Smooth muscle cell (in vitro differentiated cells): ENCODE measurements at regions not wholly inside any gene's neighbourhood (a gene's known extent, or its start where the extent isn't known, plus 50 kb on each side); places are given as distances from the start of the nearest gene placed in this dataset.
A peak's percentile ranks its signal among the peaks of the same experiment; 100 is the strongest.
"Not testable (repeated sequence)": the region's sequence is repeated elsewhere in the genome, so short reads cannot be mapped to it uniquely, and the experiment has no call there.

ENCODE experiments used
- DNase-seq: peaks from one replicate; lab custom pipeline; 2025; ENCODE audit not compliant: unreplicated experiment; lab: John Stamatoyannopoulos, UW
- H2AFZ ChIP-seq: fragments of 200-600 bp; sonication (generic); 2 replicates; pipeline ENCODE4 v1.6.0; 2016; ENCODE audit warnings: antibody characterized with exemption, low read depth, mild to moderate bottlenecking
- H3F3A ChIP-seq: fragments of 200-600 bp; sonication (generic); 2 replicates; pipeline ENCODE4 v1.6.0; 2017; ENCODE audit warnings: antibody characterized with exemption, low read depth
- H3K27ac ChIP-seq: fragments of 200-600 bp; sonication (generic); 2 replicates; pipeline ENCODE4 v1.5.1; 2016; ENCODE audit warnings: low read depth, mild to moderate bottlenecking
- H3K27me3 ChIP-seq: fragments of 200-600 bp; sonication (generic); 2 replicates; pipeline ENCODE4 v1.6.1; 2016; ENCODE audit warnings: low read depth, mild to moderate bottlenecking
- H3K36me3 ChIP-seq: fragments of 200-600 bp; sonication (generic); 2 replicates; pipeline ENCODE4 v1.5.1; 2016; ENCODE audit warnings: low read depth
- H3K4me1 ChIP-seq: fragments of 200-600 bp; sonication (generic); 2 replicates; pipeline ENCODE4 v1.5.1; 2016; ENCODE audit warnings: low read depth
- H3K4me2 ChIP-seq: fragments of 200-600 bp; sonication (generic); 2 replicates; pipeline ENCODE4 v1.6.0; 2016; ENCODE audit warnings: mild to moderate bottlenecking
- H3K4me3 ChIP-seq: fragments of 200-600 bp; sonication (generic); 2 replicates; pipeline ENCODE4 v1.5.1; 2016; ENCODE audit warnings: mild to moderate bottlenecking
- H3K79me2 ChIP-seq: fragments of 200-600 bp; sonication (generic); 2 replicates; pipeline ENCODE4 v1.6.0; 2016; ENCODE audit warnings: low read depth, mild to moderate bottlenecking
- H3K9ac ChIP-seq: fragments of 200-600 bp; sonication (generic); 2 replicates; pipeline ENCODE4 v1.6.0; 2016; ENCODE audit warnings: low read depth
- H3K9me3 ChIP-seq: fragments of 200-600 bp; sonication (generic); replicated peaks from 2 replicates; pipeline ENCODE4 v1.5.1; 2016; ENCODE audit warnings: low read depth
- H4K20me1 ChIP-seq: fragments of 200-600 bp; sonication (generic); 2 replicates; pipeline ENCODE4 v1.6.0; 2016; ENCODE audit warnings: low read depth
- whole genome bisulfite sequencing: methylation state at CpG from one replicate; pipeline ENCODE4 v1.1.7; 2016; ENCODE audit warnings: low lambda C conversion rate; 5-methylcytosine and 5-hydroxymethylcytosine counted together
- TF ChIP-seq, protein P1 (sequence below): fragments of 200-600 bp; sonication (generic); IDR thresholded peaks from 2 replicates; pipeline ENCODE4 v1.5.1; 2017; ENCODE audit warnings: borderline replicate concordance, mild to moderate bottlenecking, antibody characterized with exemption; ENCODE audit not compliant: insufficient read depth, poor library complexity, severe bottlenecking

DNA sequence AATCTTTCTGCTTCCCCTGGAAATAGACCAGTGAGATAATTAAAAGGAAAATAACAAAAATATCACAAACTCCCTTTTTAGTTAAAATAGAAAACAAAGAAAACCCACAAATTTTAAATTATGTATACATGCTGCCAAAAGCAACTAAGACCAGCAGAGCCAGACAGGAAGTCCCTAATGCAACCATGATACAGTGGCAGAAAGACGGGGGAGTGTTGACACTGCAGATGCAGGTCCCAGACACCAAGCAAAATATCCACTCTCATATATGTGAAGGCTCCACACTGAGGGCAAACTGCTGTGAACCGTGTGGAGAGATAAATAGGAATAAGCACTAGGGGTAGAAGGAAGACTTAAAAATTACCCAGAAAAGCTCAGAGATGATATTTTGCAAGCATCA, 401.0 kb downstream of the BTG1 start:
- Histone ChIP-seq H3K4me2 (peak overlapping the region; percentile 67), H3K9ac (no peak overlapping the region), H3K9me3 (no peaks in the 10 kb centered on the region), H3F3A (no peaks in the 10 kb centered on the region), H4K20me1 (no peaks in the 10 kb centered on the region), H3K4me1 (no peaks in the 10 kb centered on the region), H2AFZ (peak overlapping the region; percentile 84), H3K4me3 (no peak overlapping the region), H3K27me3 (no peaks in the 10 kb centered on the region), H3K36me3 (no peaks in the 10 kb centered on the region), H3K27ac (peak overlapping the region; percentile 0), H3K79me2 (no peaks in the 10 kb centered on the region)
- DNase-seq = no peak
- TF ChIP-seq, protein P1, sequence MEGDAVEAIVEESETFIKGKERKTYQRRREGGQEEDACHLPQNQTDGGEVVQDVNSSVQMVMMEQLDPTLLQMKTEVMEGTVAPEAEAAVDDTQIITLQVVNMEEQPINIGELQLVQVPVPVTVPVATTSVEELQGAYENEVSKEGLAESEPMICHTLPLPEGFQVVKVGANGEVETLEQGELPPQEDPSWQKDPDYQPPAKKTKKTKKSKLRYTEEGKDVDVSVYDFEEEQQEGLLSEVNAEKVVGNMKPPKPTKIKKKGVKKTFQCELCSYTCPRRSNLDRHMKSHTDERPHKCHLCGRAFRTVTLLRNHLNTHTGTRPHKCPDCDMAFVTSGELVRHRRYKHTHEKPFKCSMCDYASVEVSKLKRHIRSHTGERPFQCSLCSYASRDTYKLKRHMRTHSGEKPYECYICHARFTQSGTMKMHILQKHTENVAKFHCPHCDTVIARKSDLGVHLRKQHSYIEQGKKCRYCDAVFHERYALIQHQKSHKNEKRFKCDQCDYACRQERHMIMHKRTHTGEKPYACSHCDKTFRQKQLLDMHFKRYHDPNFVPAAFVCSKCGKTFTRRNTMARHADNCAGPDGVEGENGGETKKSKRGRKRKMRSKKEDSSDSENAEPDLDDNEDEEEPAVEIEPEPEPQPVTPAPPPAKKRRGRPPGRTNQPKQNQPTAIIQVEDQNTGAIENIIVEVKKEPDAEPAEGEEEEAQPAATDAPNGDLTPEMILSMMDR = no peak
- 26% methylated on average over 2 of the region's 2 CpGs for WGBS

DNA sequence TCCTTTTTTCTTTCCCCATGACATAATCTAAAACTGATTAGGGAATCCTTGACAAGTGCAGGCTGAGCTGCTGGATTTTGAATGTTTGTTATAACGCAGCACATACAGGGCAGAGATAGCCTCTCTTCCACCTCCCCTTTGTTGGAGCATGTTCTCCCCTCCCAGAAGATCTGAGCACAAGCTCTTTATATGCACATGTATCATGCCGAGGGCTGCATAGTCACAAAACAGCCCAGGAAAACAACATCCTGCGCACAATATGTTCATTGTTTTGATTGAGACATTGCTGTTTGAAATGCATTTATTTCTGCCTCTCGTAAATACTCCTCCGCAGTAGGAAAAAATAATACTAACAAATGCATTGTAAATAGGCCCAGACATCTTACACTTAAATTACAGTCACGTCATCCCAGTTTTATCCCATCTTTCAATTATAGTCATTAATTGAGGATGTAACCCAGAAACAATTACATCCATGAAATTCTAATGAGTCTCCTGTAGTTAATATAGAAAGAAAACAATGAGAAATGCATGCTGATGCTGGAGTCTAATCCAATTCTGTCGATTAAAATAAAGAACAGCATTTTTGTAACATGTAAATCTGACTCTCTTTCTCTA, 401.8 kb downstream of the BTG1 start:
- 71% methylated on average over 7 of the region's 7 CpGs for WGBS
- Histone ChIP-seq H3K9me3 (no peaks in the 10 kb centered on the region), H3K27ac (no peak overlapping the region), H3F3A (no peaks in the 10 kb centered on the region), H3K4me3 (no peak overlapping the region), H3K4me2 (no peak overlapping the region), H3K4me1 (no peaks in the 10 kb centered on the region), H2AFZ (peak overlapping the region; percentile 84), H3K9ac (no peak overlapping the region), H3K27me3 (no peaks in the 10 kb centered on the region), H3K79me2 (no peaks in the 10 kb centered on the region), H3K36me3 (no peaks in the 10 kb centered on the region), H4K20me1 (no peaks in the 10 kb centered on the region)
- DNase-seq = no peak
- TF ChIP-seq, protein P1 = no peak

DNA sequence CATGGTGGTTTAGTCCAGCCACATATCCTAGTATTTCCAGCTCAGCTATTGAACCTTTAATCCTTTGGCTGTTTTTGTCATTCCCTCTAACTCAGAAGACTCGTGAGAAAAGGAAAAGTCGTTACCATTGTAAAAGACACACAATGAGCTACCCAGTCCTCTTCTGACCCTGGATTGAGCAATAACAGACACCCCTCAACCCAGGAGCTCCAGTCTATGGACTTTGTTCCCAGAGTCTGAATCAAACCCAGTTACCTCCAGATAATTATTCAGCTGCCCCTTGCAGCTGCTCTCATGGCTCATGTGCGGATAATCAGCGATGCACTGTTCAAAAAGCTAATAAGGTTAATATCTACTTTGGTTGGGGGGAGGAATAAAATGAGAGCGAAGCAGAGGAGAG, 402.4 kb downstream of the BTG1 start:
- H4K20me1 ChIP-seq = no peaks in the 10 kb centered on the region
- H3K36me3 ChIP-seq = no peaks in the 10 kb centered on the region
- WGBS = 93% methylated on average over 5 of the region's 5 CpGs
- no peaks in the 10 kb centered on the region for H3F3A ChIP-seq
- H3K27ac ChIP-seq = no peak overlapping the region
- TF ChIP-seq, protein P1 = no peak
- no peak overlapping the region for H2AFZ ChIP-seq
- no peaks in the 10 kb centered on the region for H3K79me2 ChIP-seq
- H3K9ac ChIP-seq = no peak overlapping the region
- no peak for DNase-seq
- H3K27me3 ChIP-seq = no peaks in the 10 kb centered on the region
- no peaks in the 10 kb centered on the region for H3K4me1 ChIP-seq
- no peaks in the 10 kb centered on the region for H3K9me3 ChIP-seq
- no peak overlapping the region for H3K4me2 ChIP-seq
- no peak overlapping the region for H3K4me3 ChIP-seq

DNA sequence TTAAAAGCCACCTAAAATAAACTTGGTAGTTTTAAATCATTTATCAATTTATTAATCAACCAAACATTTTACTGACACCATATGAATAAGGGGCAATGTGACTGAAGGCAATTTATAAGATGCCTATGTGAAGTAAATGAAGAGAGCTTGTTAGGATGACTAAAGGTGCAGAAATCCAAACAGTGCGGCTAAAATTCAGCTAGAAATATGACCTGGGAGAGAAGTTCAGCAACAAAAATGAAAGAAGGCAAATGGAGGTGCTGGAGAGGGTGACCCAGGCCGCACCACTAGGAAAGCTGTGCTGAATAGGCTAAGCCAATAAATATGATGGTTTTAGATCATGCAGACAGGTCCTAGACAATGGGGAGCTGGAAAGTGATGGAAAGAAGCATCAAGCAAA, 403.7 kb downstream of the BTG1 start:
- H3K79me2 ChIP-seq = no peaks in the 10 kb centered on the region
- no peaks in the 10 kb centered on the region for H3K9me3 ChIP-seq
- no peak overlapping the region for H3K4me3 ChIP-seq
- H3K36me3 ChIP-seq = no peaks in the 10 kb centered on the region
- no peak overlapping the region for H3K4me2 ChIP-seq
- 94% methylated on average over 2 of the region's 2 CpGs for WGBS
- DNase-seq = no peak
- no peak overlapping the region for H2AFZ ChIP-seq
- no peaks in the 10 kb centered on the region for H4K20me1 ChIP-seq
- TF ChIP-seq, protein P1 = no peak
- no peaks in the 10 kb centered on the region for H3K27me3 ChIP-seq
- H3K4me1 ChIP-seq = no peaks in the 10 kb centered on the region
- H3K9ac ChIP-seq = no peak overlapping the region
- no peak overlapping the region for H3K27ac ChIP-seq
- H3F3A ChIP-seq = no peaks in the 10 kb centered on the region

DNA sequence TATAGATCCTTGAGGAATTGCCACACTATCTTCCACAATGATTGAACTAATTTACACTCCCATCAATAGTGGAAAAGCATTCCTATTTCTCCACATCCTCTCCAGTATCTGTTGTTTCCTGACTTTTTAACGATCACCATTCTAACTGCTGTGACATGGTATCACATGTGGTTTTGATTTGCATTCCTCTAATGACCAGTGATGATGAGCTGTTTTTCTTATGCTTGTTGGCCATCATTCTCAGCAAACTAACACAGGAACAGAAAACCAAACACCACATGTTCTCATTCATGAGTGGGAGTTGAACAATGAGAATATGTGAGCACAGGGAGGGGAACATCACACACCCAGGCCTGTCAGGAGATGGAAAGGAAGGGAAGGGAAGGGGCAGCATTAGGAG, 411.8 kb downstream of the BTG1 start:
- H3K4me2 ChIP-seq, H3K9ac ChIP-seq, DNase-seq, H3K36me3 ChIP-seq, H4K20me1 ChIP-seq, H3K27me3 ChIP-seq, H3K9me3 ChIP-seq, H3K27ac ChIP-seq, H3F3A ChIP-seq, H3K4me1 ChIP-seq, H3K79me2 ChIP-seq, H3K4me3 ChIP-seq, H2AFZ ChIP-seq: not testable (repeated sequence)
- WGBS = 36% methylated on average over 1 of the region's 1 CpG
